ENCODE measurements at regions not wholly inside any gene's neighbourhood (a gene's known extent, or its start where the extent isn't known, plus 50 kb on each side); places are given as distances from the start of the nearest gene placed in this dataset.

DNA sequence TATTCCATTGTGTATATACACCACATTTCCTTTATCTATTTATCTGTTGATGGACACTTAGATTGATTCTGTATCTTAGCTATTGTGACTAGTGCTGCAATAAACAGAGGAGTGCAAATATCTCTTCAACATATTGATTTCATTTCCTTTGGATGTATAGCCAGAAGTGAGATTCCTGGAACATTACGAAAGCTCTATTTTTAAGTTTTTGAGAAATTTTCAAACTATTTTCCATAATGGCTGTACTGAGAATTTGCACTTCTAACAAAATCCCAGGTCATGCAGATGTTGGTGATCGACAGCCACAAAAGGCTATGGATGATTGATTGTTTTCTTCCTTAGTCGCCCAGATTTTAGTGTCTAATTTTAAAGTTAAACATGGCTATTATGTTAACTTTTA is 132.7 kb upstream of the MTAP start:
- TF ChIP-seq CTCF (IDR thresholded peaks at IDR 0.05) (no peak), POLR2A (IDR thresholded peaks at IDR 0.05) (no peak)
